HG03280 (cell line): ENCODE measurements at regions not wholly inside any gene's neighbourhood (a gene's known extent, or its start where the extent isn't known, plus 50 kb on each side); places are given as distances from the start of the nearest gene placed in this dataset.

Source experiments
- ATAC-seq: cut with Tn5 transposase; IDR thresholded peaks from one replicate; pipeline ENCODE4 v1.9.1; 2021; ENCODE audit warnings: mild to moderate bottlenecking, moderate library complexity; ENCODE audit not compliant: unreplicated experiment

GRCh38 chr4:45119376-45119775 is 393.0 kb upstream of the GNPDA2 start:
- ATAC-seq, result no peak

- ATAC-seq, result no peak
These were observed 376.4 kb upstream of the GNPDA2 start for GRCh38 chr4:45102716-45103115.

GRCh38 chr4:45100956-45101818 is 374.8 kb upstream of the GNPDA2 start:
- ATAC-seq, result no peak

GRCh38 chr4:45099471-45099870 is 373.1 kb upstream of the GNPDA2 start:
- no peak for ATAC-seq

- no peak for ATAC-seq
These were observed 368.3 kb upstream of the GNPDA2 start for GRCh38 chr4:45094684-45095083.

GRCh38 chr4:45082101-45082500 is 355.7 kb upstream of the GNPDA2 start:
- ATAC-seq, result no peak

- ATAC-seq, result no peak
These were observed 353.3 kb upstream of the GNPDA2 start for GRCh38 chr4:45079616-45080015.

- no peak for ATAC-seq
These were observed 351.8 kb upstream of the GNPDA2 start for GRCh38 chr4:45078201-45078600.

GRCh38 chr4:45072981-45073380 is 346.6 kb upstream of the GNPDA2 start:
- ATAC-seq, result no peak

GRCh38 chr4:45064741-45065140 is 338.4 kb upstream of the GNPDA2 start:
- no peak for ATAC-seq

GRCh38 chr4:45063696-45064095 is 337.3 kb upstream of the GNPDA2 start:
- no peak for ATAC-seq

GRCh38 chr4:45062935-45063545 is 336.7 kb upstream of the GNPDA2 start:
- ATAC-seq, result no peak

- ATAC-seq, result no peak
These were observed 317.6 kb upstream of the GNPDA2 start for GRCh38 chr4:45043911-45044310.

- no peak for ATAC-seq
These were observed 310.3 kb upstream of the GNPDA2 start for GRCh38 chr4:45036677-45037076.

- no peak for ATAC-seq
These were observed 307.5 kb upstream of the GNPDA2 start for GRCh38 chr4:45033676-45034419.

GRCh38 chr4:45030059-45030458 is 303.7 kb upstream of the GNPDA2 start:
- no peak for ATAC-seq

GRCh38 chr4:45007508-45007907 is 281.2 kb upstream of the GNPDA2 start:
- no peak for ATAC-seq

- ATAC-seq, result no peak
These were observed 279.7 kb upstream of the GNPDA2 start for GRCh38 chr4:45006078-45006477.

- no peak for ATAC-seq
These were observed 278.6 kb upstream of the GNPDA2 start for GRCh38 chr4:45004847-45005565.

GRCh38 chr4:45004326-45004725 is 278.0 kb upstream of the GNPDA2 start:
- no peak for ATAC-seq

- ATAC-seq, result no peak
These were observed 270.0 kb upstream of the GNPDA2 start for GRCh38 chr4:44996276-44996845.
